K562 (cell line): ENCODE measurements at regions not wholly inside any gene's neighbourhood (a gene's known extent, or its start where the extent isn't known, plus 50 kb on each side); places are given as distances from the start of the nearest gene placed in this dataset.

Experiments
- ATAC-seq: fragments of 200-7000 bp; cut with Tn5 transposase; 3 replicates; pipeline ENCODE4 v1.9.1; 2020; ENCODE audit warnings: moderate library complexity
- BruUV-seq: library from RNA; stranded (reverse); fragments of 400-500 nt; replicated peaks from 2 replicates; lab custom pipeline; 2021; lab: Mats Ljungman, UMichigan
- CTCF ChIA-PET: fragments of 300-600 bp; formaldehyde crosslinking; extraction: SDS; loops from one replicate; lab custom pipeline; 2021; ENCODE audit warnings: low intra/inter-chr PET ratio; lab: Yijun Ruan, JAX
- POLR2A ChIA-PET: fragments of 300-600, 350-650 bp; sonication (Branson Sonifier 250); formaldehyde crosslinking; extraction: SDS; loops from one replicate; lab custom pipeline; 2021; ENCODE audit warnings: antibody characterized with exemption, inconsistent platforms; lab: Yijun Ruan, JAX
- DNase-seq, 4 experiments: peaks; one replicate each; pipeline versions ENCODE4 v3.0.0 to v3.0.0-alpha.2; 2011 to 2018; ENCODE audit warnings: low spot score in 3 of 4, mixed read lengths in 3 of 4; ENCODE audit errors: extremely low read depth in 1 of 4
- FAIRE-seq: peaks from 2 replicates; lab custom pipeline; 2011; peaks lifted over from hg19 to GRCh38; lab: Jason Lieb, UNC
- H2AFZ ChIP-seq: 2 replicates; pipeline ENCODE4 v1.6.0; 2011; ENCODE audit warnings: low read depth, low read length, control low read depth, inconsistent platforms
- H3K27ac ChIP-seq: fragments of 200-600 bp; 3 replicates; pipeline ENCODE4 v1.8.0; 2011; ENCODE audit warnings: low read depth, mild to moderate bottlenecking, control low read depth, inconsistent platforms, low read length, moderate library complexity, mixed read lengths; ENCODE audit errors: extremely low read depth
- H3K27me3 ChIP-seq, 2 experiments: fragments of 300-600 bp in 1 of 2; 2 replicates in 1 of 2; 3 replicates in 1 of 2; pipeline versions ENCODE4 v1.6.0 to v1.8.0; 2011; ENCODE audit warnings: inconsistent platforms in 2 of 2, low read length in 2 of 2, mild to moderate bottlenecking in 1 of 2, mixed read lengths in 1 of 2, moderate library complexity in 1 of 2; ENCODE audit not compliant: control insufficient read depth in 2 of 2, insufficient read depth in 2 of 2
- H3K36me3 ChIP-seq: fragments of 300-600 bp; 3 replicates; pipeline ENCODE4 v1.8.0; 2011; ENCODE audit warnings: mild to moderate bottlenecking, low read length, inconsistent platforms; ENCODE audit not compliant: control insufficient read depth, insufficient read depth
- H3K4me1 ChIP-seq, 2 experiments: fragments of 200-600 bp in 1 of 2; replicated peaks in 1 of 2; 2 replicates in 1 of 2; 3 replicates in 1 of 2; pipeline versions ENCODE4 v1.5.1 to v1.8.0; 2011; ENCODE audit warnings: inconsistent platforms in 2 of 2, low read length in 2 of 2, mild to moderate bottlenecking in 1 of 2, mixed read lengths in 1 of 2, moderate library complexity in 1 of 2; ENCODE audit not compliant: control insufficient read depth in 2 of 2, insufficient read depth in 2 of 2
- H3K4me2 ChIP-seq: 2 replicates; pipeline ENCODE4 v1.6.1; 2011; ENCODE audit warnings: low read length, control low read depth, inconsistent platforms, mixed read lengths; ENCODE audit not compliant: insufficient read depth
- H3K4me3 ChIP-seq: fragments of 200-600 bp; sonication (generic), shearing (Covaris generic); 2 replicates; pipeline ENCODE4 v1.5.1; 2016; ENCODE audit warnings: control low read depth, inconsistent platforms
- H3K79me2 ChIP-seq: fragments of 200-600 bp; 3 replicates; pipeline ENCODE4 v1.8.0; 2011; ENCODE audit warnings: low read length, inconsistent platforms; ENCODE audit not compliant: control insufficient read depth, insufficient read depth
- H3K9ac ChIP-seq, 2 experiments: 2 replicates each; pipeline versions ENCODE4 v1.6.0 to v1.6.1; 2011; ENCODE audit warnings: low read depth in 2 of 2, low read length in 2 of 2, control low read depth in 1 of 2, inconsistent platforms in 1 of 2, mild to moderate bottlenecking in 1 of 2, mixed read lengths in 1 of 2; ENCODE audit not compliant: insufficient read depth in 1 of 2
- H3K9me1 ChIP-seq: one replicate; pipeline ENCODE4 v1.6.0; 2011; ENCODE audit warnings: inconsistent platforms, mild to moderate bottlenecking, low read length, moderate library complexity; ENCODE audit not compliant: control insufficient read depth, insufficient read depth
- H3K9me3 ChIP-seq: replicated peaks from 2 replicates; pipeline ENCODE4 v1.5.1; 2011; ENCODE audit warnings: low read depth, low read length, inconsistent platforms; ENCODE audit not compliant: control insufficient read depth, insufficient read depth
- H4K20me1 ChIP-seq: replicated peaks from 2 replicates; pipeline ENCODE4 v1.6.1; 2011; ENCODE audit warnings: low read length, inconsistent platforms, mixed read lengths; ENCODE audit not compliant: control insufficient read depth, insufficient read depth
- CTBP1 ChIP-seq: fragments of 450-650 bp; IDR thresholded peaks from 2 replicates; pipeline ENCODE4 v1.6.1; 2016; ENCODE audit warnings: borderline replicate concordance
- GTF3C2 ChIP-seq: IDR thresholded peaks from 3 replicates; pipeline ENCODE4 v1.6.1; 2011; ENCODE audit warnings: borderline replicate concordance, mild to moderate bottlenecking, moderate library complexity; ENCODE audit not compliant: insufficient read length; ENCODE audit errors: extremely low read depth
- HMGN3 ChIP-seq: IDR thresholded peaks from 2 replicates; pipeline ENCODE4 v1.6.1; 2011; ENCODE audit warnings: borderline replicate concordance, low read depth, mild to moderate bottlenecking, mixed read lengths, low read length; ENCODE audit not compliant: insufficient read length; ENCODE audit errors: extremely low read depth
- MBD2 ChIP-seq: sonication (generic); IDR thresholded peaks from 2 replicates; pipeline ENCODE4 v1.6.1; 2016; ENCODE audit warnings: low read depth, borderline replicate concordance
- MEIS2 ChIP-seq: fragments of 450-650 bp; IDR thresholded peaks from 2 replicates; pipeline ENCODE4 v1.6.1; 2014; ENCODE audit warnings: mild to moderate bottlenecking; ENCODE audit not compliant: partially characterized antibody
- RCOR1 ChIP-seq, 2 experiments: IDR thresholded peaks; 2 replicates each; pipeline ENCODE4 v1.6.1; 2012; ENCODE audit warnings: low read depth in 2 of 2, low read length in 2 of 2, borderline replicate concordance in 1 of 2, improper control_type of control experiment in 1 of 2
- WGBS: fragments of 100-300 bp; shearing (Covaris generic); methylation state at CpG from one replicate; pipeline ENCODE4 v1.1.6; 2016; ENCODE audit warnings: low coverage, mixed read lengths; ENCODE audit not compliant: insufficient coverage; ENCODE audit errors: missing lambda C conversion rate; 5-methylcytosine and 5-hydroxymethylcytosine counted together
- in situ Hi-C: fragments of 300-500 bp; cut with MboI; formaldehyde crosslinking; loops from 4 replicates; pipeline ENCODE4 v1.15.0; 2018; ENCODE audit warnings: inconsistent platforms, mixed read lengths
- intact Hi-C: fragments of 100-400 bp; cut with micrococcal nuclease; formaldehyde crosslinking; loops from 2 replicates; pipeline ENCODE4 v1.14.2; 2022
- TF ChIP-seq, protein P1 (sequence below): fragments of 200-800 bp; sonication (Bioruptor generic); IDR thresholded peaks from 2 replicates; pipeline ENCODE4 v1.6.1; 2017; ENCODE audit warnings: missing genetic modification characterization, missing compliant biosample characterization

DNA sequence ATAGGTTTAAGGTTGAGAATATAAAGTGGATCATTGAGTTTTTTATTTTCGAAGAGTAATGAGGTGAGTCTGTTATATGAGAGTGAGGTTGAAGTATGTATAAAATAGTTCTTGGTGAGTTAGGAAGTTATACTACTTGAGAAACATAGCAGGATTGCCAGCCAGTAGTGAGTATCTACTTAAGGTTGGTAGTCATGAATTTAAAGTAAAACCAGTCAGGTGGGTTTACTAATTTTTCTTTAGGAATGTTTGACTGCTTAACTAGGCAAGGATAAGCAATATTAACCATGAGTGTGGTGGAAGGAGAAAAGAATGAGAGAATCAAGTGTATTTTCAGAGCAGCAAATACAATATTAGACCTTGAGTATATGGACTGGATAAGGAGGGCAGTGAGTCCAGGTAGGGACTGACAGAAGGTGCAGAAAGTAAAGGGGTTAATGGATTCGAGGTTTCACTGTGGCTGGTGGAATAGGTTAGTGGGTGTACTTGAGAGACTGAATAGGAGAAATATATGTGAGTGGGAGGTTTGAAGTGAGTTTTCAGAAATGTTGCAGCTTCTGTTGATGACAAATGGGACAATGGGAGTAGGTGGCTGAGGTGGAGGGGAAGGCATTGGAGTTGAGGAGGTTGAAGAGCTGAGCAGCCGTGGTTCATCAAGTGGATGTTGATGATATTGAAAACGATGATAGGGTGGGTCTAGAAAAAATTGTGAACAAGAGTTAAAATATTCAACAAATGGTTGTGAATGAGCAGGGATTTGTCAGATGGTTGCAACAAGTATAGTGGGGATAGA, 232.5 kb upstream of the ASCC3 start:
- ChIA-PET CTCF (no interaction called here), POLR2A (no interaction called here)
- H3K4me2 ChIP-seq: no peak overlapping the region
- no peak overlapping the region for H3K9ac ChIP-seq
- intact Hi-C loops: no loop called here
- FAIRE-seq (no peak), ATAC-seq (no peak), DNase-seq (no peak)
- no peak overlapping the region for H3K4me3 ChIP-seq
- TF ChIP-seq HMGN3: no peak
- TF ChIP-seq, protein P1, sequence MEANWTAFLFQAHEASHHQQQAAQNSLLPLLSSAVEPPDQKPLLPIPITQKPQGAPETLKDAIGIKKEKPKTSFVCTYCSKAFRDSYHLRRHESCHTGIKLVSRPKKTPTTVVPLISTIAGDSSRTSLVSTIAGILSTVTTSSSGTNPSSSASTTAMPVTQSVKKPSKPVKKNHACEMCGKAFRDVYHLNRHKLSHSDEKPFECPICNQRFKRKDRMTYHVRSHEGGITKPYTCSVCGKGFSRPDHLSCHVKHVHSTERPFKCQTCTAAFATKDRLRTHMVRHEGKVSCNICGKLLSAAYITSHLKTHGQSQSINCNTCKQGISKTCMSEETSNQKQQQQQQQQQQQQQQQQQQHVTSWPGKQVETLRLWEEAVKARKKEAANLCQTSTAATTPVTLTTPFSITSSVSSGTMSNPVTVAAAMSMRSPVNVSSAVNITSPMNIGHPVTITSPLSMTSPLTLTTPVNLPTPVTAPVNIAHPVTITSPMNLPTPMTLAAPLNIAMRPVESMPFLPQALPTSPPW: no peak
- TF ChIP-seq MEIS2: no peak
- no peak for TF ChIP-seq RCOR1 (IDR thresholded peaks at IDR 0.05; ENCODE audit: borderline replicate concordance in 1 of 2, low read depth in 2 of 2, low read length in 2 of 2)
- no peak for TF ChIP-seq CTBP1
- no peak for TF ChIP-seq GTF3C2
- no peak for TF ChIP-seq MBD2
- WGBS: 0% methylated on average over 4 of the region's 4 CpGs
- H4K20me1 ChIP-seq: no peaks in the 10 kb centered on the region
- no peaks in the 10 kb centered on the region for H3K4me1 ChIP-seq
- no peaks in the 10 kb centered on the region for H3K9me3 ChIP-seq
- in situ Hi-C loops: no loop called here
- no peaks in the 10 kb centered on the region for H3K36me3 ChIP-seq
- H3K79me2 ChIP-seq: no peaks in the 10 kb centered on the region
- no peaks in the 10 kb centered on the region for H3K27me3 ChIP-seq
- no peaks in the 10 kb centered on the region for H3K9me1 ChIP-seq
- no peak overlapping the region for H2AFZ ChIP-seq
- BruUV-seq: no TSS peak
- H3K27ac ChIP-seq: no peak overlapping the region
